ENCODE measurements at regions not wholly inside any gene's neighbourhood (a gene's known extent, or its start where the extent isn't known, plus 50 kb on each side); places are given as distances from the start of the nearest gene placed in this dataset.

DNA sequence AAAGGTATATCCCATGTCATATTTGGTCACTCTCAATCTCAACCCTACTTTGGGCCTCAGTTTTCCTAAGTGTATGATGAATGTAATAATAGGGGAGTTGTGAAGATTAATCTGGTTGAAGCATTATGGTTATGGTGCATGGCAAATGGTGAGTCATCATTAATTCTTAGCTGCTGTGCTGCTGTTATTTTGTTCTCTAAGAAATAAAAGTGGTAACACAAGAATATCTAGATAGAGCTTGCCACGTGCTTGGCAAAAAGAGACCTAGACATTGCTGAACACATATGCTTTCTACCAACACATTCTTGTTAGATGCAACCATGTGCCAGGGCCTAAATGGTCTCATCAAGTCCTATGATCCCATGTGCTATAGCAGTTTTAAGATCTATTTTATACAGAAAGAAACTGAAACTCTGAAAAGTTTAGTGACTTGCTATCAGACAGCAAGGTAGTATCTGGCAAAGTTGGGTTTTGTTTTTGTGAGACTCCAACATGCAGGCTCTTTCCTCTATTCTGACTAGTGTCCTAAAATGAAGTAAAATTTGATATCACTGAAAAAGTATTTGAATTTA is 699.9 kb upstream of the MEF2C start:
- intact Hi-C loops (cut with DNase I) = no loop called here
- Histone ChIP-seq H3K27ac (replicated peaks in 1 of 4) (no peak overlapping the region), H3K9me3 (no peaks in the 10 kb centered on the region), H3K27me3 (no peaks in the 10 kb centered on the region), H3K4me3 (no peak overlapping the region), H3K36me3 (no peaks in the 10 kb centered on the region), H3K4me1 (peaks cover 0 to 7% (median 1%) of the 10 kb centered on the region in 4 donors)
- 100% methylated on average over 1 of the region's 1 CpG for WGBS
- no peak for DNase-seq (ENCODE audit: extremely low spot score)
- TF ChIP-seq POLR2A (IDR thresholded peaks at IDR 0.05; ENCODE audit: low read depth) = no peak
- no peak for TF ChIP-seq EP300 (IDR thresholded peaks at IDR 0.05)
- TF ChIP-seq POLR2AphosphoS5 (IDR thresholded peaks at IDR 0.05) = no peak
- no peak for TF ChIP-seq CTCF (IDR thresholded peaks at IDR 0.05)

DNA sequence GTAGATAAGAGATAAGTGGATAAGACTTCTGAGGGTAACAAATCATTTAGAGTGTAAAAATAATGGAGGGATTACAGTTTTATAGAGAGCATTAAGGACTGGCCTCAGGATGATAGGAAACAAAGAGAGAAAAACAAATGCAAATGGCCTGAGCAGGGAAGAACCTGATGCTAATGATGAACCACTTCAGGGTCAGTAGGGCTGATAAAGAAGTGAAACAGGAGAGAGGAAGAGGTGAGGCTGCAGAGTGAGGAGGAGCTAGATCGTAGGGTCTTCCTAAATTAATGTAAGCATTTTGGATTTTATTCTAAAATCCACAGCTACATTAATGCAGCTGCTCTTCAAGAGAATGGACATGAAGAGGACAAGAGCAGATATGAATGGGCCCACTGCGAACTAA is 698.0 kb upstream of the MEF2C start:
- H3K27me3 ChIP-seq = no peaks in the 10 kb centered on the region
- no peak overlapping the region for H3K4me3 ChIP-seq
- TF ChIP-seq CTCF (IDR thresholded peaks at IDR 0.05) (no peak), POLR2A (IDR thresholded peaks at IDR 0.05; ENCODE audit: low read depth) (no peak), POLR2AphosphoS5 (IDR thresholded peaks at IDR 0.05) (no peak), EP300 (IDR thresholded peaks at IDR 0.05) (no peak)
- peaks cover 0 to 7% (median 1%) of the 10 kb centered on the region in 4 donors for H3K4me1 ChIP-seq
- no peaks in the 10 kb centered on the region for H3K36me3 ChIP-seq
- no peak for DNase-seq (ENCODE audit: extremely low spot score)
- intact Hi-C loops (cut with DNase I) = no loop called here
- H3K27ac ChIP-seq (replicated peaks in 1 of 4) = no peak overlapping the region
- 92% methylated on average over 2 of the region's 2 CpGs for WGBS
- H3K9me3 ChIP-seq = no peaks in the 10 kb centered on the region

- intact Hi-C loops (cut with DNase I) = no loop called here
- TF ChIP-seq CTCF (IDR thresholded peaks at IDR 0.05) = no peak
- TF ChIP-seq POLR2AphosphoS5 (IDR thresholded peaks at IDR 0.05) = no peak
- no peak for TF ChIP-seq EP300 (IDR thresholded peaks at IDR 0.05)
- TF ChIP-seq POLR2A (IDR thresholded peaks at IDR 0.05; ENCODE audit: low read depth) = no peak
- H3K27ac ChIP-seq (replicated peaks in 1 of 4) = no peak overlapping the region
- H3K36me3 ChIP-seq = no peaks in the 10 kb centered on the region
- H3K27me3 ChIP-seq = no peaks in the 10 kb centered on the region
- DNase-seq (ENCODE audit: extremely low spot score) = no peak
- no peaks in the 10 kb centered on the region for H3K9me3 ChIP-seq
- no peak overlapping the region for H3K4me3 ChIP-seq
- peaks cover 0 to 7% (median 0%) of the 10 kb centered on the region in 4 donors for H3K4me1 ChIP-seq
Observed at GRCh38 chr5:89575319-89575718, 692.3 kb upstream of the MEF2C start.

- peaks cover 0 to 7% (median 0%) of the 10 kb centered on the region in 4 donors for H3K4me1 ChIP-seq
- intact Hi-C loops (cut with DNase I) = no loop called here
- no peaks in the 10 kb centered on the region for H3K36me3 ChIP-seq
- H3K9me3 ChIP-seq = no peaks in the 10 kb centered on the region
- H3K4me3 ChIP-seq = no peak overlapping the region
- WGBS = 84% methylated on average over 4 of the region's 4 CpGs
- no peak for TF ChIP-seq CTCF (IDR thresholded peaks at IDR 0.05)
- no peak for TF ChIP-seq POLR2AphosphoS5 (IDR thresholded peaks at IDR 0.05)
- no peak for TF ChIP-seq POLR2A (IDR thresholded peaks at IDR 0.05; ENCODE audit: low read depth)
- no peak for TF ChIP-seq EP300 (IDR thresholded peaks at IDR 0.05)
- H3K27me3 ChIP-seq = no peaks in the 10 kb centered on the region
- no peak overlapping the region for H3K27ac ChIP-seq (replicated peaks in 1 of 4)
- no peak for DNase-seq (ENCODE audit: extremely low spot score)
Observed at GRCh38 chr5:89573345-89573744, 690.4 kb upstream of the MEF2C start.

DNA sequence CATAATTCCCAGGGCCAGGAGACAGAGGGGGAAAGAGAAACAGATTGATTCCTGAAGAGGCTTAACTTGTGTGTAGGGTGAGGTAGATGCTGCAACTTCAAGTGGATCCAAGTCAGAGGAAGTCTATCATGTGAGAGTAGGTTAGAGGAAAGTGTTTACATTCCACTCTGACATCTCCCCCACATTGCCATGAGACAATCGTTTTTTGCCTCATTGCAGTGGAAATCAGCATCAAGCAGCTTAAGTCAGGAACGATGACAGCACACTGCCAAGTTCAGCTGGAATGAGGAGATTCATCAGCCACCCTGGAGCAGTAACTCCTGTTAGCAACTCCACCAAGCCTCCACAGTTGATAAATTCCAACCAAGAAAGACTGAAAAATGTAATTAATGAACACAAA is 689.7 kb upstream of the MEF2C start:
- Histone ChIP-seq H3K27me3 (no peaks in the 10 kb centered on the region), H3K4me3 (no peak overlapping the region), H3K4me1 (peaks cover 0 to 7% (median 0%) of the 10 kb centered on the region in 4 donors), H3K27ac (replicated peaks in 1 of 4) (no peak overlapping the region), H3K36me3 (no peaks in the 10 kb centered on the region), H3K9me3 (no peaks in the 10 kb centered on the region)
- no peak for TF ChIP-seq POLR2A (IDR thresholded peaks at IDR 0.05; ENCODE audit: low read depth)
- intact Hi-C loops (cut with DNase I) = no loop called here
- 29% methylated on average over 2 of the region's 2 CpGs for WGBS
- no peak for DNase-seq (ENCODE audit: extremely low spot score)

Measured in esophagus muscularis mucosa (tissue), 4 donors.